Stromal cell of bone marrow (primary cell): ENCODE measurements at regions not wholly inside any gene's neighbourhood (a gene's known extent, or its start where the extent isn't known, plus 50 kb on each side); places are given as distances from the start of the nearest gene placed in this dataset.

Experiments used
- DNase-seq: peaks from one replicate; pipeline ENCODE4 v3.0.0-alpha.2; 2012; ENCODE audit warnings: low read depth

GRCh38 chr15:25563596-25563995, 124.8 kb upstream of the UBE3A start:
- DNase-seq, result no peak

- DNase-seq, result no peak
These were observed 119.1 kb upstream of the UBE3A start for GRCh38 chr15:25557926-25558325.

GRCh38 chr15:25556136-25556535, 117.3 kb upstream of the UBE3A start:
- DNase-seq, result no peak

GRCh38 chr15:25554640-25555039, 115.8 kb upstream of the UBE3A start:
- DNase-seq, result no peak

- no peak for DNase-seq
These were observed 109.8 kb upstream of the UBE3A start for GRCh38 chr15:25548600-25548999.

- no peak for DNase-seq
These were observed 107.1 kb upstream of the UBE3A start for GRCh38 chr15:25545889-25546288.

GRCh38 chr15:25545017-25545416, 106.2 kb upstream of the UBE3A start:
- DNase-seq, result peak; percentile 22

- no peak for DNase-seq
These were observed 105.3 kb upstream of the UBE3A start for GRCh38 chr15:25544076-25544475.

- peak; percentile 65 for DNase-seq
These were observed 104.4 kb upstream of the UBE3A start for GRCh38 chr15:25543196-25543595.

- DNase-seq, result no peak
These were observed 102.4 kb upstream of the UBE3A start for GRCh38 chr15:25541228-25541627.

GRCh38 chr15:25536801-25537611, 98.2 kb upstream of the UBE3A start:
- no peak for DNase-seq

GRCh38 chr15:25535866-25536265, 97.0 kb upstream of the UBE3A start:
- DNase-seq, result no peak

GRCh38 chr15:25534293-25534692, 95.5 kb upstream of the UBE3A start:
- no peak for DNase-seq

- DNase-seq, result no peak
These were observed 93.7 kb upstream of the UBE3A start for GRCh38 chr15:25532269-25533140.

- no peak for DNase-seq
These were observed 91.0 kb upstream of the UBE3A start for GRCh38 chr15:25529774-25530173.

- DNase-seq, result no peak
These were observed 88.3 kb upstream of the UBE3A start for GRCh38 chr15:25527118-25527517.

- no peak for DNase-seq
These were observed 86.9 kb upstream of the UBE3A start for GRCh38 chr15:25525741-25526140.

- no peak for DNase-seq
These were observed 76.8 kb upstream of the UBE3A start for GRCh38 chr15:25515633-25516032.

GRCh38 chr15:25514522-25514921, 75.7 kb upstream of the UBE3A start:
- DNase-seq, result no peak

- no peak for DNase-seq
These were observed 74.1 kb upstream of the UBE3A start for GRCh38 chr15:25512957-25513356.

- no peak for DNase-seq
These were observed 71.3 kb upstream of the UBE3A start for GRCh38 chr15:25510146-25510545.

- no peak for DNase-seq
These were observed 70.9 kb upstream of the UBE3A start for GRCh38 chr15:25509703-25510102.

GRCh38 chr15:25508369-25509002, 69.7 kb upstream of the UBE3A start:
- peak; percentile 21 for DNase-seq
